ENCODE measurements at regions not wholly inside any gene's neighbourhood (a gene's known extent, or its start where the extent isn't known, plus 50 kb on each side); places are given as distances from the start of the nearest gene placed in this dataset.

GRCh38 chr4:33551244-33551643 is 2693.1 kb downstream of the ARAP2 start:
- no peak for DNase-seq (ENCODE audit: low spot score)
- Histone ChIP-seq H3K36me3 (ENCODE audit: insufficient read depth, low read length, poor library complexity, severe bottlenecking) (no peaks in the 10 kb centered on the region), H3K27me3 (replicated peaks; ENCODE audit: insufficient read depth, low read depth, low read length, poor library complexity) (no peaks in the 10 kb centered on the region), H3K4me1 (ENCODE audit: insufficient read depth, low read length, poor library complexity, severe bottlenecking) (no peaks in the 10 kb centered on the region), H3K9me3 (ENCODE audit: low read depth, low read length, poor library complexity, severe bottlenecking) (no peaks in the 10 kb centered on the region), H3K27ac (ENCODE audit: low read depth, low read length, poor library complexity, severe bottlenecking) (no peak overlapping the region), H3K4me3 (ENCODE audit: low read depth, low read length, poor library complexity, severe bottlenecking) (no peak overlapping the region)
- TF ChIP-seq EZH2 (IDR thresholded peaks at IDR 0.05; ENCODE audit: borderline replicate concordance, low read depth, low read length, poor library complexity, severe bottlenecking), result no peak
- no peak for TF ChIP-seq CTCF (conservative IDR thresholded peaks at IDR 0.05; ENCODE audit: low read depth, low read length)
- no TSS peak for BruUV-seq (replicated peaks)
- intact Hi-C loops (cut with micrococcal nuclease; ENCODE audit: unreplicated experiment), result loop anchor here (10.0 kb wide), 1 partner anchor 176 kb away; no protein-coding TSS in a partner anchor
- POLR2A ChIA-PET (ENCODE audit: low non-redundant PET), result no interaction called here
- CTCF ChIA-PET, result no interaction called here

- H3K27me3 ChIP-seq (replicated peaks; ENCODE audit: insufficient read depth, low read depth, low read length, poor library complexity), result no peaks in the 10 kb centered on the region
- POLR2A ChIA-PET (ENCODE audit: low non-redundant PET), result no interaction called here
- no peak overlapping the region for H3K27ac ChIP-seq (ENCODE audit: low read depth, low read length, poor library complexity, severe bottlenecking)
- intact Hi-C loops (cut with micrococcal nuclease; ENCODE audit: unreplicated experiment), result no loop called here
- H3K4me3 ChIP-seq (ENCODE audit: low read depth, low read length, poor library complexity, severe bottlenecking), result no peak overlapping the region
- H3K36me3 ChIP-seq (ENCODE audit: insufficient read depth, low read length, poor library complexity, severe bottlenecking), result no peaks in the 10 kb centered on the region
- H3K9me3 ChIP-seq (ENCODE audit: low read depth, low read length, poor library complexity, severe bottlenecking), result no peaks in the 10 kb centered on the region
- no TSS peak for BruUV-seq (replicated peaks)
- CTCF ChIA-PET, result no interaction called here
- DNase-seq (ENCODE audit: low spot score), result no peak
- TF ChIP-seq EZH2 (IDR thresholded peaks at IDR 0.05; ENCODE audit: borderline replicate concordance, low read depth, low read length, poor library complexity, severe bottlenecking) (no peak), CTCF (conservative IDR thresholded peaks at IDR 0.05; ENCODE audit: low read depth, low read length) (no peak)
- no peaks in the 10 kb centered on the region for H3K4me1 ChIP-seq (ENCODE audit: insufficient read depth, low read length, poor library complexity, severe bottlenecking)
These were observed 2683.1 kb downstream of the ARAP2 start for GRCh38 chr4:33561259-33561658.

- Histone ChIP-seq H3K9me3 (ENCODE audit: low read depth, low read length, poor library complexity, severe bottlenecking) (no peaks in the 10 kb centered on the region), H3K27me3 (replicated peaks; ENCODE audit: insufficient read depth, low read depth, low read length, poor library complexity) (no peaks in the 10 kb centered on the region), H3K4me1 (ENCODE audit: insufficient read depth, low read length, poor library complexity, severe bottlenecking) (no peaks in the 10 kb centered on the region), H3K27ac (ENCODE audit: low read depth, low read length, poor library complexity, severe bottlenecking) (no peak overlapping the region), H3K36me3 (ENCODE audit: insufficient read depth, low read length, poor library complexity, severe bottlenecking) (no peaks in the 10 kb centered on the region), H3K4me3 (ENCODE audit: low read depth, low read length, poor library complexity, severe bottlenecking) (no peak overlapping the region)
- ChIA-PET POLR2A (ENCODE audit: low non-redundant PET) (no interaction called here), CTCF (no interaction called here)
- TF ChIP-seq EZH2 (IDR thresholded peaks at IDR 0.05; ENCODE audit: borderline replicate concordance, low read depth, low read length, poor library complexity, severe bottlenecking), result no peak
- no peak for TF ChIP-seq CTCF (conservative IDR thresholded peaks at IDR 0.05; ENCODE audit: low read depth, low read length)
- intact Hi-C loops (cut with micrococcal nuclease; ENCODE audit: unreplicated experiment), result no loop called here
- no TSS peak for BruUV-seq (replicated peaks)
- DNase-seq (ENCODE audit: low spot score), result no peak
These were observed 2677.7 kb downstream of the ARAP2 start for GRCh38 chr4:33566649-33567048.
